ENCODE measurements at regions not wholly inside any gene's neighbourhood (a gene's known extent, or its start where the extent isn't known, plus 50 kb on each side); places are given as distances from the start of the nearest gene placed in this dataset.

- H3K27ac Mint-ChIP-seq, result no peak overlapping the region
- CTCF ChIA-PET, result no interaction called here
- peaks cover 22% of the 10 kb centered on the region for H3K27me3 Mint-ChIP-seq
- H3K4me1 Mint-ChIP-seq (ENCODE audit: low read depth), result peaks cover under 1% of the 10 kb centered on the region
- intact Hi-C loops (cut with micrococcal nuclease), result no loop called here
- POLR2A ChIA-PET, result no interaction called here
- no peak for DNase-seq
- no peaks in the 10 kb centered on the region for H3K36me3 Mint-ChIP-seq
- H3K4me3 Mint-ChIP-seq, result no peak overlapping the region
- no peaks in the 10 kb centered on the region for H3K9me3 Mint-ChIP-seq
These were observed 97.5 kb upstream of the KLHL25 start for GRCh38 chr15:85892232-85892631.

GRCh38 chr15:85897207-85897894, 102.6 kb upstream of the KLHL25 start:
- Mint-ChIP-seq H3K27me3 (peaks cover 24% of the 10 kb centered on the region), H3K4me3 (no peak overlapping the region), H3K36me3 (no peaks in the 10 kb centered on the region), H3K4me1 (ENCODE audit: low read depth) (peaks cover 5% of the 10 kb centered on the region), H3K27ac (no peak overlapping the region), H3K9me3 (no peaks in the 10 kb centered on the region)
- intact Hi-C loops (cut with micrococcal nuclease), result no loop called here
- CTCF ChIA-PET, result no interaction called here
- DNase-seq, result no peak
- POLR2A ChIA-PET, result no interaction called here

- Mint-ChIP-seq H3K27ac (no peak overlapping the region), H3K27me3 (peaks cover 20% of the 10 kb centered on the region), H3K4me3 (no peak overlapping the region), H3K9me3 (no peaks in the 10 kb centered on the region), H3K4me1 (ENCODE audit: low read depth) (peaks cover 5% of the 10 kb centered on the region), H3K36me3 (no peaks in the 10 kb centered on the region)
- intact Hi-C loops (cut with micrococcal nuclease), result no loop called here
- no peak for DNase-seq
- ChIA-PET CTCF (no interaction called here), POLR2A (no interaction called here)
These were observed 103.4 kb upstream of the KLHL25 start for GRCh38 chr15:85897895-85898717.

- Mint-ChIP-seq H3K4me1 (ENCODE audit: low read depth) (peaks cover 5% of the 10 kb centered on the region), H3K27ac (no peak overlapping the region), H3K9me3 (no peaks in the 10 kb centered on the region), H3K4me3 (no peak overlapping the region), H3K27me3 (peaks cover 18% of the 10 kb centered on the region), H3K36me3 (no peaks in the 10 kb centered on the region)
- ChIA-PET CTCF (no interaction called here), POLR2A (no interaction called here)
- DNase-seq, result no peak
- intact Hi-C loops (cut with micrococcal nuclease), result no loop called here
These were observed 105.2 kb upstream of the KLHL25 start for GRCh38 chr15:85899927-85900326.

- POLR2A ChIA-PET, result no interaction called here
- CTCF ChIA-PET, result no interaction called here
- no peaks in the 10 kb centered on the region for H3K4me1 Mint-ChIP-seq (ENCODE audit: low read depth)
- no peaks in the 10 kb centered on the region for H3K36me3 Mint-ChIP-seq
- no peak overlapping the region for H3K4me3 Mint-ChIP-seq
- H3K9me3 Mint-ChIP-seq, result no peaks in the 10 kb centered on the region
- intact Hi-C loops (cut with micrococcal nuclease), result no loop called here
- DNase-seq, result no peak
- H3K27ac Mint-ChIP-seq, result no peak overlapping the region
- peaks cover 14% of the 10 kb centered on the region for H3K27me3 Mint-ChIP-seq
These were observed 111.2 kb upstream of the KLHL25 start for GRCh38 chr15:85905751-85906450.

- CTCF ChIA-PET, result interaction anchor here (1.3 kb wide), 1 partner anchor 53 kb away, joined by 3 read pairs; no protein-coding TSS in a partner anchor
- Mint-ChIP-seq H3K27ac (no peak overlapping the region), H3K36me3 (no peaks in the 10 kb centered on the region), H3K27me3 (peaks cover 12% of the 10 kb centered on the region), H3K4me1 (ENCODE audit: low read depth) (no peaks in the 10 kb centered on the region), H3K4me3 (no peak overlapping the region), H3K9me3 (no peaks in the 10 kb centered on the region)
- no peak for DNase-seq
- intact Hi-C loops (cut with micrococcal nuclease), result no loop called here
- POLR2A ChIA-PET, result interaction anchor here (0.6 kb wide), 1 partner anchor 76 kb away, joined by 3 read pairs; no protein-coding TSS in a partner anchor
These were observed 111.9 kb upstream of the KLHL25 start for GRCh38 chr15:85906640-85907039.

- CTCF ChIA-PET, result no interaction called here
- DNase-seq, result no peak
- H3K27ac Mint-ChIP-seq, result no peak overlapping the region
- H3K9me3 Mint-ChIP-seq, result no peaks in the 10 kb centered on the region
- H3K4me3 Mint-ChIP-seq, result no peak overlapping the region
- POLR2A ChIA-PET, result no interaction called here
- H3K4me1 Mint-ChIP-seq (ENCODE audit: low read depth), result no peaks in the 10 kb centered on the region
- H3K36me3 Mint-ChIP-seq, result no peaks in the 10 kb centered on the region
- H3K27me3 Mint-ChIP-seq, result no peaks in the 10 kb centered on the region
- intact Hi-C loops (cut with micrococcal nuclease), result no loop called here
These were observed 116.1 kb upstream of the KLHL25 start for GRCh38 chr15:85910834-85911233.

GRCh38 chr15:85913461-85913860, 118.7 kb upstream of the KLHL25 start:
- peaks cover 6% of the 10 kb centered on the region for H3K27me3 Mint-ChIP-seq
- peaks cover 6% of the 10 kb centered on the region for H3K9me3 Mint-ChIP-seq
- no peak for DNase-seq
- no peaks in the 10 kb centered on the region for H3K4me1 Mint-ChIP-seq (ENCODE audit: low read depth)
- ChIA-PET POLR2A (no interaction called here), CTCF (no interaction called here)
- no peaks in the 10 kb centered on the region for H3K36me3 Mint-ChIP-seq
- H3K4me3 Mint-ChIP-seq, result no peak overlapping the region
- no peak overlapping the region for H3K27ac Mint-ChIP-seq
- intact Hi-C loops (cut with micrococcal nuclease), result no loop called here

GRCh38 chr15:85920956-85921355, 126.2 kb upstream of the KLHL25 start:
- ChIA-PET POLR2A (no interaction called here), CTCF (no interaction called here)
- H3K9me3 Mint-ChIP-seq, result peaks cover 6% of the 10 kb centered on the region
- peaks cover 1% of the 10 kb centered on the region for H3K36me3 Mint-ChIP-seq
- no peak for DNase-seq
- peaks cover 11% of the 10 kb centered on the region for H3K27me3 Mint-ChIP-seq
- H3K27ac Mint-ChIP-seq, result no peak overlapping the region
- H3K4me1 Mint-ChIP-seq (ENCODE audit: low read depth), result peaks cover 2% of the 10 kb centered on the region
- H3K4me3 Mint-ChIP-seq, result no peak overlapping the region
- intact Hi-C loops (cut with micrococcal nuclease), result no loop called here

GRCh38 chr15:85924088-85924487, 129.4 kb upstream of the KLHL25 start:
- Mint-ChIP-seq H3K9me3 (no peaks in the 10 kb centered on the region), H3K4me3 (no peak overlapping the region), H3K27me3 (peaks cover 5% of the 10 kb centered on the region), H3K4me1 (ENCODE audit: low read depth) (peaks cover 19% of the 10 kb centered on the region), H3K27ac (no peak overlapping the region), H3K36me3 (peaks cover 1% of the 10 kb centered on the region)
- CTCF ChIA-PET, result no interaction called here
- POLR2A ChIA-PET, result no interaction called here
- DNase-seq, result no peak
- intact Hi-C loops (cut with micrococcal nuclease), result no loop called here

- intact Hi-C loops (cut with micrococcal nuclease), result no loop called here
- Mint-ChIP-seq H3K4me1 (ENCODE audit: low read depth) (peaks cover 26% of the 10 kb centered on the region), H3K4me3 (no peak overlapping the region), H3K9me3 (no peaks in the 10 kb centered on the region), H3K36me3 (no peaks in the 10 kb centered on the region), H3K27ac (no peak overlapping the region), H3K27me3 (peaks cover 3% of the 10 kb centered on the region)
- CTCF ChIA-PET, result no interaction called here
- POLR2A ChIA-PET, result no interaction called here
- no peak for DNase-seq
These were observed 131.0 kb upstream of the KLHL25 start for GRCh38 chr15:85925649-85926237.

- H3K4me3 Mint-ChIP-seq, result no peak overlapping the region
- no peaks in the 10 kb centered on the region for H3K36me3 Mint-ChIP-seq
- CTCF ChIA-PET, result interaction anchor here (1.0 kb wide), 1 partner anchor 73 kb away, joined by 3 read pairs; no protein-coding TSS in a partner anchor
- no peaks in the 10 kb centered on the region for H3K27me3 Mint-ChIP-seq
- POLR2A ChIA-PET, result no interaction called here
- intact Hi-C loops (cut with micrococcal nuclease), result no loop called here
- DNase-seq, result no peak
- no peak overlapping the region for H3K27ac Mint-ChIP-seq
- H3K4me1 Mint-ChIP-seq (ENCODE audit: low read depth), result peaks cover 33% of the 10 kb centered on the region
- no peaks in the 10 kb centered on the region for H3K9me3 Mint-ChIP-seq
These were observed 132.1 kb upstream of the KLHL25 start for GRCh38 chr15:85926834-85927233.
